RCC 7860 (cell line): ENCODE measurements at regions not wholly inside any gene's neighbourhood (a gene's known extent, or its start where the extent isn't known, plus 50 kb on each side); places are given as distances from the start of the nearest gene placed in this dataset.
"Not testable (repeated sequence)": the region's sequence is repeated elsewhere in the genome, so short reads cannot be mapped to it uniquely, and the experiment has no call there.

Source experiments
- DNase-seq: peaks from one replicate; pipeline ENCODE4 v3.0.0-alpha.2; 2015; ENCODE audit warnings: low spot score
- FAIRE-seq: peaks from 2 replicates; lab custom pipeline; 2012; peaks lifted over from hg19 to GRCh38; lab: Jason Lieb, UNC

- not testable (repeated sequence) for FAIRE-seq, DNase-seq
Observed at GRCh38 chr9:65455136-65455535, 170.1 kb upstream of the FOXD4L5 start.

GRCh38 chr9:65454666-65455065 is 169.7 kb upstream of the FOXD4L5 start:
- DNase-seq, FAIRE-seq: not testable (repeated sequence)

GRCh38 chr9:65454034-65454433 is 169.0 kb upstream of the FOXD4L5 start:
- FAIRE-seq, DNase-seq: not testable (repeated sequence)

GRCh38 chr9:65449886-65450610 is 165.0 kb upstream of the FOXD4L5 start:
- not testable (repeated sequence) for DNase-seq, FAIRE-seq

GRCh38 chr9:65449423-65449822 is 164.4 kb upstream of the FOXD4L5 start:
- FAIRE-seq (no peak), DNase-seq (no peak)

GRCh38 chr9:65447146-65447545 is 162.1 kb upstream of the FOXD4L5 start:
- not testable (repeated sequence) for DNase-seq, FAIRE-seq

GRCh38 chr9:65445991-65446390 is 161.0 kb upstream of the FOXD4L5 start:
- DNase-seq, FAIRE-seq: not testable (repeated sequence)

- DNase-seq (no peak), FAIRE-seq (no peak)
Observed at GRCh38 chr9:65444943-65445342, 159.9 kb upstream of the FOXD4L5 start.

GRCh38 chr9:65442116-65442515 is 157.1 kb upstream of the FOXD4L5 start:
- FAIRE-seq, DNase-seq: not testable (repeated sequence)

GRCh38 chr9:65441324-65441920 is 156.4 kb upstream of the FOXD4L5 start:
- not testable (repeated sequence) for DNase-seq, FAIRE-seq

- DNase-seq: no peak
- no peak for FAIRE-seq
Observed at GRCh38 chr9:65437724-65438123, 152.7 kb upstream of the FOXD4L5 start.

GRCh38 chr9:65435464-65435863 is 150.5 kb upstream of the FOXD4L5 start:
- DNase-seq: no peak
- FAIRE-seq: no peak

- no peak for FAIRE-seq
Observed at GRCh38 chr9:65432722-65433323, 147.8 kb upstream of the FOXD4L5 start.

GRCh38 chr9:65432051-65432450 is 147.0 kb upstream of the FOXD4L5 start:
- DNase-seq: no peak
- no peak for FAIRE-seq

More at GRCh38 chr9:65432722-65433323, 147.8 kb upstream of the FOXD4L5 start:
- no peak for DNase-seq

- DNase-seq: no peak
- no peak for FAIRE-seq
Observed at GRCh38 chr9:65430221-65430620, 145.2 kb upstream of the FOXD4L5 start.

- not testable (repeated sequence) for DNase-seq, FAIRE-seq
Observed at GRCh38 chr9:65427361-65427760, 142.4 kb upstream of the FOXD4L5 start.

- not testable (repeated sequence) for FAIRE-seq, DNase-seq
Observed at GRCh38 chr9:65426813-65427212, 141.8 kb upstream of the FOXD4L5 start.

- FAIRE-seq (no peak), DNase-seq (no peak)
Observed at GRCh38 chr9:65426231-65426630, 141.2 kb upstream of the FOXD4L5 start.

- FAIRE-seq, DNase-seq: not testable (repeated sequence)
Observed at GRCh38 chr9:65425183-65425582, 140.2 kb upstream of the FOXD4L5 start.

- DNase-seq, FAIRE-seq: not testable (repeated sequence)
Observed at GRCh38 chr9:65424437-65424984, 139.5 kb upstream of the FOXD4L5 start.

- not testable (repeated sequence) for DNase-seq, FAIRE-seq
Observed at GRCh38 chr9:65423691-65424436, 138.9 kb upstream of the FOXD4L5 start.
